ENCODE measurements at regions not wholly inside any gene's neighbourhood (a gene's known extent, or its start where the extent isn't known, plus 50 kb on each side); places are given as distances from the start of the nearest gene placed in this dataset.
A peak's percentile ranks its signal among the peaks of the same experiment; 100 is the strongest.

GRCh38 chr15:29424118-29424517 lies 154.5 kb upstream of the NSMCE3 start:
- peak; percentile 6 for DNase-seq (ENCODE audit: low spot score)

GRCh38 chr15:29422606-29423005 lies 153.0 kb upstream of the NSMCE3 start:
- DNase-seq (ENCODE audit: low spot score): no peak

- DNase-seq (ENCODE audit: low spot score): no peak
Observed at GRCh38 chr15:29420188-29420587, 150.6 kb upstream of the NSMCE3 start.

GRCh38 chr15:29418931-29419330 lies 149.3 kb upstream of the NSMCE3 start:
- DNase-seq (ENCODE audit: low spot score): no peak

- DNase-seq (ENCODE audit: low spot score): no peak
Observed at GRCh38 chr15:29418178-29418577, 148.6 kb upstream of the NSMCE3 start.

- DNase-seq (ENCODE audit: low spot score): no peak
Observed at GRCh38 chr15:29411299-29411698, 141.7 kb upstream of the NSMCE3 start.

GRCh38 chr15:29410338-29410737 lies 140.7 kb upstream of the NSMCE3 start:
- no peak for DNase-seq (ENCODE audit: low spot score)

GRCh38 chr15:29409890-29410289 lies 140.3 kb upstream of the NSMCE3 start:
- no peak for DNase-seq (ENCODE audit: low spot score)

- no peak for DNase-seq (ENCODE audit: low spot score)
Observed at GRCh38 chr15:29405564-29405963, 135.9 kb upstream of the NSMCE3 start.

GRCh38 chr15:29403772-29404171 lies 134.2 kb upstream of the NSMCE3 start:
- DNase-seq (ENCODE audit: low spot score): no peak

- no peak for DNase-seq (ENCODE audit: low spot score)
Observed at GRCh38 chr15:29401644-29402043, 132.0 kb upstream of the NSMCE3 start.

GRCh38 chr15:29400701-29401100 lies 131.1 kb upstream of the NSMCE3 start:
- DNase-seq (ENCODE audit: low spot score): no peak

GRCh38 chr15:29398907-29399306 lies 129.3 kb upstream of the NSMCE3 start:
- DNase-seq (ENCODE audit: low spot score): no peak

GRCh38 chr15:29396176-29396811 lies 126.7 kb upstream of the NSMCE3 start:
- no peak for DNase-seq (ENCODE audit: low spot score)

GRCh38 chr15:29393443-29393842 lies 123.8 kb upstream of the NSMCE3 start:
- no peak for DNase-seq (ENCODE audit: low spot score)

GRCh38 chr15:29392358-29392757 lies 122.7 kb upstream of the NSMCE3 start:
- no peak for DNase-seq (ENCODE audit: low spot score)

- DNase-seq (ENCODE audit: low spot score): no peak
Observed at GRCh38 chr15:29390051-29390450, 120.4 kb upstream of the NSMCE3 start.

GRCh38 chr15:29386523-29386922 lies 116.9 kb upstream of the NSMCE3 start:
- no peak for DNase-seq (ENCODE audit: low spot score)

GRCh38 chr15:29383367-29383766 lies 113.7 kb upstream of the NSMCE3 start:
- DNase-seq (ENCODE audit: low spot score): no peak

- no peak for DNase-seq (ENCODE audit: low spot score)
Observed at GRCh38 chr15:29382862-29383261, 113.2 kb upstream of the NSMCE3 start.

- no peak for DNase-seq (ENCODE audit: low spot score)
Observed at GRCh38 chr15:29380466-29380865, 110.8 kb upstream of the NSMCE3 start.

- DNase-seq (ENCODE audit: low spot score): no peak
Observed at GRCh38 chr15:29379647-29380046, 110.0 kb upstream of the NSMCE3 start.

- no peak for DNase-seq (ENCODE audit: low spot score)
Observed at GRCh38 chr15:29377161-29377560, 107.5 kb upstream of the NSMCE3 start.

- DNase-seq (ENCODE audit: low spot score): no peak
Observed at GRCh38 chr15:29376590-29376989, 107.0 kb upstream of the NSMCE3 start.

GRCh38 chr15:29369261-29369660 lies 99.6 kb upstream of the NSMCE3 start:
- DNase-seq (ENCODE audit: low spot score): no peak
